ENCODE measurements at regions not wholly inside any gene's neighbourhood (a gene's known extent, or its start where the extent isn't known, plus 50 kb on each side); places are given as distances from the start of the nearest gene placed in this dataset.

GRCh38 chr3:30513374-30514152 is 92.8 kb upstream of the TGFBR2 start:
- CTCF ChIA-PET: interaction anchor here (1.0 kb wide), 1 partner anchor 15 kb away, joined by 3 read pairs; no protein-coding TSS in a partner anchor
- POLR2A ChIA-PET: no interaction called here
- H3K4me3 ChIP-seq (ENCODE audit: low read depth, low read length): no peak overlapping the region
- TF ChIP-seq CTCF (IDR thresholded peaks at IDR 0.05; ENCODE audit: insufficient read depth, low read length, missing control alignments): no peak
- DNase-seq (ENCODE audit: low read depth, low spot score): no peak

GRCh38 chr3:30516238-30516637 is 90.2 kb upstream of the TGFBR2 start:
- DNase-seq (ENCODE audit: low read depth, low spot score): no peak
- CTCF ChIA-PET: interaction anchor here (0.7 kb wide), 1 partner anchor 177 kb away, joined by 3 read pairs; no protein-coding TSS in a partner anchor
- no peak for TF ChIP-seq CTCF (IDR thresholded peaks at IDR 0.05; ENCODE audit: insufficient read depth, low read length, missing control alignments)
- POLR2A ChIA-PET: no interaction called here
- H3K4me3 ChIP-seq (ENCODE audit: low read depth, low read length): no peak overlapping the region

GRCh38 chr3:30518181-30518864 is 88.1 kb upstream of the TGFBR2 start:
- TF ChIP-seq CTCF (IDR thresholded peaks at IDR 0.05; ENCODE audit: insufficient read depth, low read length, missing control alignments): no peak
- H3K4me3 ChIP-seq (ENCODE audit: low read depth, low read length): no peak overlapping the region
- ChIA-PET POLR2A (no interaction called here), CTCF (interaction anchor here (1.0 kb wide), 1 partner anchor 175 kb away, joined by 4 read pairs; no protein-coding TSS in a partner anchor)
- DNase-seq (ENCODE audit: low read depth, low spot score): no peak

- TF ChIP-seq CTCF (IDR thresholded peaks at IDR 0.05; ENCODE audit: insufficient read depth, low read length, missing control alignments): no peak
- no peak for DNase-seq (ENCODE audit: low read depth, low spot score)
- POLR2A ChIA-PET: no interaction called here
- no peak overlapping the region for H3K4me3 ChIP-seq (ENCODE audit: low read depth, low read length)
- CTCF ChIA-PET: interaction anchor here (1.0 kb wide), 1 partner anchor 174 kb away, joined by 4 read pairs; no protein-coding TSS in a partner anchor
Observed at GRCh38 chr3:30518872-30519271, 87.5 kb upstream of the TGFBR2 start.

GRCh38 chr3:30520699-30521098 is 85.7 kb upstream of the TGFBR2 start:
- no peak overlapping the region for H3K4me3 ChIP-seq (ENCODE audit: low read depth, low read length)
- POLR2A ChIA-PET: no interaction called here

More at GRCh38 chr3:30520699-30521098, 85.7 kb upstream of the TGFBR2 start:
- CTCF ChIA-PET: no interaction called here
- no peak for TF ChIP-seq CTCF (IDR thresholded peaks at IDR 0.05; ENCODE audit: insufficient read depth, low read length, missing control alignments)
- DNase-seq (ENCODE audit: low read depth, low spot score): no peak
